Coronary artery (tissue), 2 donors: ENCODE measurements at regions not wholly inside any gene's neighbourhood (a gene's known extent, or its start where the extent isn't known, plus 50 kb on each side); places are given as distances from the start of the nearest gene placed in this dataset.
"Not testable (repeated sequence)": the region's sequence is repeated elsewhere in the genome, so short reads cannot be mapped to it uniquely, and the experiment has no call there.

ENCODE experiments used
- DNase-seq: peaks from one replicate; pipeline ENCODE4 v3.0.0-alpha.2; 2017; ENCODE audit warnings: low spot score
- H3K27ac ChIP-seq, 2 donors: fragments of 200-600 bp; sonication (generic); one replicate each; pipeline ENCODE4 v1.5.1; 2016 to 2019
- H3K4me3 ChIP-seq: fragments of 200-600 bp; sonication (generic); 2 replicates; pipeline ENCODE4 v1.5.1; 2016; ENCODE audit warnings: mild to moderate bottlenecking, moderate library complexity
- TF ChIP-seq, protein P1 (sequence below): fragments of 200-600 bp; sonication (generic); IDR thresholded peaks from one replicate; pipeline ENCODE4 v1.5.1; 2019; ENCODE audit warnings: antibody characterized with exemption

DNA sequence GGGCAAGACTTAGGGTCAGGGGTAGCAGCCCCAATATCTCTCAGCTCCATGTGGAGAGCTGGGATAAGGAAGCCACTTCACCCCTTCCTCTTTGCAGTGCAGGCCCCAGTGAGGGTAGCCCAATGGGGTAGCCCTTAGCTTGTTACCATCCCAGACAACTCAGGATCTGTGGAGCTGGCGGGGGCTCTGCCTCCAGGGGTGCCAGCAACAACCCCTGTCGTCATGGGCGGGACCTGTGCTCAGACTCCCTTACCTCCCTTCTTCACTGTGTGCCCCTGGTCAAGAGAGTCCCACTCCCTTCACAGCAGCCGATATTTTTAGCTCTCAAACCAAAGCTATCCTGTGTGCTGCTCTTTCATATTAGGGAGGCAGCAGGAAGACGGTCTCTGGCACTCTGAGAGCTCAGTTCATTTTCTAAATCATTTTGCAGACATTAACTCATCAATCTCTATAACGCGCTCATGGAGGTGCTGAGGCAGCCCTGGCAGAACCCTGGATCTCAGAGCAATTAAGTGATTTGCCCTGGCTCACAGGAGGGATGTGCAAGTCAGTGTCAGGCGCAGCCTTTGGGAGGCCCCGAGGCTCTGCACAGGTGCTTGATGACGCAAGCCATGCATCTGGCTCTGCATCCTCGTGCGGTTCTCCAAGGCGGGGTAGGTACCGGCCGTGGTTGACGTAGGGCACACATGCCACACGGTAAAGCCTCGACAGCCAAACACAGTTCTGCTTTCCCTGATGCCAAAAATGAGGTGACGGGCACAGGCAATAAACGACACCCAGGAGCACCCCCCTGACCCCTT lies 357.6 kb downstream of the SHANK2 start:
- TF ChIP-seq, protein P1, sequence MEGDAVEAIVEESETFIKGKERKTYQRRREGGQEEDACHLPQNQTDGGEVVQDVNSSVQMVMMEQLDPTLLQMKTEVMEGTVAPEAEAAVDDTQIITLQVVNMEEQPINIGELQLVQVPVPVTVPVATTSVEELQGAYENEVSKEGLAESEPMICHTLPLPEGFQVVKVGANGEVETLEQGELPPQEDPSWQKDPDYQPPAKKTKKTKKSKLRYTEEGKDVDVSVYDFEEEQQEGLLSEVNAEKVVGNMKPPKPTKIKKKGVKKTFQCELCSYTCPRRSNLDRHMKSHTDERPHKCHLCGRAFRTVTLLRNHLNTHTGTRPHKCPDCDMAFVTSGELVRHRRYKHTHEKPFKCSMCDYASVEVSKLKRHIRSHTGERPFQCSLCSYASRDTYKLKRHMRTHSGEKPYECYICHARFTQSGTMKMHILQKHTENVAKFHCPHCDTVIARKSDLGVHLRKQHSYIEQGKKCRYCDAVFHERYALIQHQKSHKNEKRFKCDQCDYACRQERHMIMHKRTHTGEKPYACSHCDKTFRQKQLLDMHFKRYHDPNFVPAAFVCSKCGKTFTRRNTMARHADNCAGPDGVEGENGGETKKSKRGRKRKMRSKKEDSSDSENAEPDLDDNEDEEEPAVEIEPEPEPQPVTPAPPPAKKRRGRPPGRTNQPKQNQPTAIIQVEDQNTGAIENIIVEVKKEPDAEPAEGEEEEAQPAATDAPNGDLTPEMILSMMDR: no peak
- H3K27ac ChIP-seq: no peak overlapping the region
- DNase-seq: no peak
- no peak overlapping the region for H3K4me3 ChIP-seq

GRCh38 chr11:70895366-70895670 lies 357.1 kb downstream of the SHANK2 start:
- no peak for DNase-seq
- no peak overlapping the region for H3K4me3 ChIP-seq
- TF ChIP-seq, protein P1: no peak
- H3K27ac ChIP-seq: no peak overlapping the region

DNA sequence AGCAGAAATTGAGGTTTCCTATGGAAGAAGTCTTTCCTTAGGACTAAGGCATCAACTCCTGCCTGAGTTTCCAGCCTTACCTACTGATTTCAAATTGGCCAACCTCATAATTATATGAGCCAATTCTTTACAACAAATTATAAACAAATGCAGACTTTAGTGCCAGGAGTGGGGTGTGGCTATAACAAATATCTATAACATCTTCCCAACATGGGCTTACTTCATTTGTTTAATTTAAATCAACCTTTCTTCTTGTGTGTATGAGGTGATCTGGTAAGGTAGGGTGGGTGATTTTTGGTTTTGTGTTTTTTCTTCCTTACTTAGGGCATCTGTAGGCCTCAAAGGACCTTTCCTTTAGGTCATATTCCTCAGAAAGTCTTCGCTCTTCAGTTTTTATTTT lies 354.9 kb downstream of the SHANK2 start:
- DNase-seq: no peak
- no peak overlapping the region for H3K4me3 ChIP-seq
- H3K27ac ChIP-seq: no peak overlapping the region
- TF ChIP-seq, protein P1: no peak

DNA sequence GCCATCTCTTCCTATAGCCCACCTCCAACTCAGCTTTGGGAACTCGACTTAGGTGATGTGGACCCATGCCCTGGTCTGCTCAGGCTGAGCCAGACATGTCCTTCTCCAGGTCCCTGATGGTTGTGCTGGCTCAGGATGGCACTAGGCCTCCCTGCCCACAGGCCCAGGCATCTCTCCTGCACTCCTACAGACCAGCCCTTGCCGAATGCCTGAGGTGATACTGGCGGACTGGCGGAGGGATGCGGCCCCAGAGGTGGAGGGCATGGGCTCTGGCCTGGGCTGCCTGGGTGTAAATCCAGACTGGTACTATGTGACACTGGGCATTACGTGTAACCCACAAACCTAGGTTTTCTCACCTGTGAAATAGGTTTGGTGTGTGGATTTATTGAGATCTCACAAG lies 352.8 kb downstream of the SHANK2 start:
- TF ChIP-seq, protein P1: no peak
- no peak for DNase-seq
- Histone ChIP-seq H3K4me3 (no peak overlapping the region), H3K27ac (no peak overlapping the region)

GRCh38 chr11:70900540-70900939 lies 351.8 kb downstream of the SHANK2 start:
- H3K27ac ChIP-seq: no peak overlapping the region
- no peak overlapping the region for H3K4me3 ChIP-seq
- TF ChIP-seq, protein P1: no peak
- DNase-seq: no peak

DNA sequence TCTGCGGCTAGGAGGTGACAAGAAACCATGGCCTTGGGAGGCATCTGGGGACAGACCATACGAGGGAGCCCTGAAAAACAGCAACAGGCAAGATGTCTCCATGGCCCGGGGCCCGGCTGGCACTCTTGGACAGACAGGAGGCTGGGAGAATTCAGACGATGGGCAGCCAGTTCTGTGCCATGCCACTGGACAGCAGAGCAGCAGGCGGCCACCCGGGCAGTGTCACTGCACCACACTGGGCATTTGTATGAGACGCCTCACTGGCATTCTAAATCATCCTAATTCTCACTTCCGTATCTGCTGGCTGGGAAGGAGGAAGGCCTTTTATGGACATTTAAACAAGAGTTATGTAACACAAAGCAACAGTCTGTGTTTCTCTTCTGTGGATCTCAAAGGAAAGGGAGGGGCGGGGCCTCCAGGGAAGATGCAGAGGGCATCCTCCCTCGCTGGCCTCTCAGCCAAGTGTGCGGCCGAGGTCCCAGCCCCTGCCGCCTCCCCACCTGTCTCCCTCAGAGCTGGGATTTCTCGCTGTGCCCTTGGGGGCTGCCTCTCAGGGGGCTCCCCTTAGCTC lies 350.3 kb downstream of the SHANK2 start:
- H3K27ac ChIP-seq: no peak overlapping the region
- no peak for DNase-seq
- TF ChIP-seq, protein P1: no peak
- H3K4me3 ChIP-seq: no peak overlapping the region

DNA sequence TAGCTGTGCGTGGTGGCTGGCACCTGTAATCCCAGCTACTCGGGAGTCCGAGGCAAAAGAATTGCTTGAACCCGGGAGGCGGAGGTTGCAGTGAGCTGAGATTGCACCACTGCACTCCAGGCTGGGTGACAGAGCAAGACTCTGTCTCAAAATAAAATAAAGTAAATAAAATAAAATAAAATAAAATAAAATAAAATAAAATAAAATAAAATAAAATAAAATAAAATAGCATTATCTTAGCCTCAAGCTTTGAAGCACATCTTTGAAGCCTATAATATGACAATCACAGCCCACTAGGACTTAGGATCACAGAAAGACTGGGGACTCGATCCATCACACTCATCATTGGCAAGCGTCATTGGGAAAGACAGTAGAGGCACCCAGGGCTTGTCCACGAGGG lies 349.1 kb downstream of the SHANK2 start:
- DNase-seq, H3K27ac ChIP-seq, H3K4me3 ChIP-seq: not testable (repeated sequence)
